AG10803 (cell line): ENCODE measurements at regions not wholly inside any gene's neighbourhood (a gene's known extent, or its start where the extent isn't known, plus 50 kb on each side); places are given as distances from the start of the nearest gene placed in this dataset.

Experiments used
- DNase-seq: peaks from one replicate; pipeline ENCODE4 v3.0.0; 2010; ENCODE audit warnings: low read depth
- H3K4me3 ChIP-seq: 2 replicates; pipeline ENCODE4 v1.5.1; 2011; ENCODE audit warnings: mild to moderate bottlenecking, low read length, control low read depth
- CTCF ChIP-seq: conservative IDR thresholded peaks from 2 replicates; pipeline ENCODE4 v1.5.1; 2011; ENCODE audit warnings: mild to moderate bottlenecking, low read length, control low read depth, inconsistent platforms

DNA sequence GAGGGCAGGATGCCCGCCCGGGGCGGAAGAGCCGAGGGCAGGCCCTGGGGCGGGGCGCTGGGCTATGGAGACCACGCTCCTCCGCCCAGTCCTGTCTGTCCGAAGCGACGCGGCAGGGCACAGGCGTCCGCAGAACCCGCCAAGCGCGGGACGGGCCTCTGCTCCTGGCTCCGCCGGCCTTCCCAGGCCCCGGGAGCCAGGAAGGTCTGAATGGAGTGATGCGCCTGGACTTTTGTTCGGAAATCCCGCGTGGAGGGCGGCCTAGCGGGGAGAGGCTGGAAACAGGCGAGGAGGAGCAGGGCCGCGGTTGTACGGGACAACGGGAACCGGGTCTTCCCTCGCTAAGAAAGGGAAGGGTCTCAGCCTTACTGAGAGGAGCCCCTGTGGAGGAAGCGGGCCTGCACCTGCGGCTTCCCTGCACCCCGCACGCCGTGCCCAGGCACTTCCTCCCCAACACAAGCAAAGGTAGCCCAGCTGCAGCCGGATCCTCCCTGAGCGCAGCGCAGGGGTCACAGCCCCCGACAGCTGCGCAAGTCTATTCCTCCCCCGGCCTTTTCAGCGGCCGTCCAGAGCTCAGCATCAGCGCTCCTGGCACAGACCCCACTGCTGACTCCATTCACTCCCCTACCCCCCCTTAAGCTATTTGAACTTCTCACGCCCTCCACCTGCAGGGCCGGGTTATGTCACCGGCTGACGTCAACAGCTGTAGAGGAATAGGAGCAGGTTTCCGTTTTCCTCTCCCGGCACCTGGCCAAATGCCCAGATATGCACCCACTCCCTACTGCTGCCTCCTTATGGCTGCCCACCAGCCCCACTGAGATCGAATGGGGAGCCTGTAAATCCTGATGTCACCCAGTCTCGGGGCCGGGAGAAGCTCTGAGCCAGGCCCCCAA is 143.2 kb upstream of the RET start:
- no peak overlapping the region for H3K4me3 ChIP-seq

GRCh38 chr10:42934351-42934811 is 142.5 kb upstream of the RET start:
- no peak overlapping the region for H3K4me3 ChIP-seq
- DNase-seq = no peak
- TF ChIP-seq CTCF = no peak

More for the DNA sequence above, 143.2 kb upstream of the RET start:
- DNase-seq = no peak
- TF ChIP-seq CTCF = no peak

- no peak for TF ChIP-seq CTCF
- H3K4me3 ChIP-seq = no peak overlapping the region
- DNase-seq = no peak
Measured at GRCh38 chr10:42934842-42935241, 142.0 kb upstream of the RET start.

DNA sequence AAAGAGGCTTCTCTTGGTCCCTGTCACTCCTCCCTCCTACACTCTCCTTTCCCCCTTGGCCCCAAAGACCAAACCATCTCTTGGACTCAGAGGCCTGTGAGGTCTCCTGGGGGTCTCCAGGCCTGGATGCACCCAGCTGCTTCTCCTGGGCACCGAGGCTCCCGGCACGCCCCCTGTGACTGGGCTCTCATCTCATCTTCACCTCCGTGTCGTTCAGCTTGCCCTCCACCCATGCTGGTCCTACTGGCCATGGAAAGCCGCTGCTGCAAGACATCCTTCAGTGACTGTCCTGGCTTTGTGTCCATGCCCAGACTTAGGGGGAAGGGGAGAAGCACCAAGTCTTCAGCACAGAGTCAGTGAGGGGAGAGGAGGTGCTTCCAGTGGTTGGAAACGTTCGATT is 141.4 kb upstream of the RET start:
- no peak for DNase-seq
- no peak for TF ChIP-seq CTCF
- H3K4me3 ChIP-seq = no peak overlapping the region

DNA sequence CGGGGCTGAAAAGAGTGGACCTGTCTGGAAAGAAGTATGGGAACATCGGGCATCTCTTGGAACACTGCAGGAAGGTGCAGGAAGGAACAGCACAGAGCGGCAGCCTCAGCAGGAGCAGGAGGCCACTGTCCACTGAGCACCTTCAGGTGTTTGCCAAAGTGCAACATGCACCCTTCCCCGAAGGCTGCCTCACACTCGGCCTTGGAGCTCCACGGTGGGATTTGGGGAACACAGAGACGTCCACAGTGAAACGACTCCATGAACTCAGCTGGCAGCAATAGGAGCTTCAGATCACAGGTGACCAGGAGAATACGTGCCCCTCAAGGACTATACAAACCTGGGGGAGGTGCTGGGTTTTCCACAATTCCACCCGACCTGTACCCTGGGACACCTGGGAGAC is 140.3 kb upstream of the RET start:
- TF ChIP-seq CTCF = no peak
- H3K4me3 ChIP-seq = no peak overlapping the region
- DNase-seq = no peak

DNA sequence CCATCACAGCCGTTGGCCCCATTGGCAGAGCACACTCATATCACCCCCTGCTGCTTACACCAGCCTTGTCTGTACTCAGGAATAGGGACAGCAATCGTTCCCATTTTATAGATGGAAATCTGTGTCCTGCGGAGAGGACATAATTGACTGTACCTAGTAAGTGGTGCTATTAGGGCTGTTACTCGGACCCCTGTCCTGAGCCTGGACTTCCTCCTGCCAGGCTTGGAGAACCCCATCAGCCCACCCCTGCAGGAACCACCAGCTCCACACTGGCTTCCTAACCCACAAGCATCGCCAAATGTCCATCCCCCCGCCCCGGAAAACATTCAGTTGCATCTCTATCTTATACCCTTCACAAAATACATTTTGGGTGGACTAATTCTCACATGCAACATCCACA is 139.8 kb upstream of the RET start:
- DNase-seq = no peak
- TF ChIP-seq CTCF = no peak
- no peak overlapping the region for H3K4me3 ChIP-seq

DNA sequence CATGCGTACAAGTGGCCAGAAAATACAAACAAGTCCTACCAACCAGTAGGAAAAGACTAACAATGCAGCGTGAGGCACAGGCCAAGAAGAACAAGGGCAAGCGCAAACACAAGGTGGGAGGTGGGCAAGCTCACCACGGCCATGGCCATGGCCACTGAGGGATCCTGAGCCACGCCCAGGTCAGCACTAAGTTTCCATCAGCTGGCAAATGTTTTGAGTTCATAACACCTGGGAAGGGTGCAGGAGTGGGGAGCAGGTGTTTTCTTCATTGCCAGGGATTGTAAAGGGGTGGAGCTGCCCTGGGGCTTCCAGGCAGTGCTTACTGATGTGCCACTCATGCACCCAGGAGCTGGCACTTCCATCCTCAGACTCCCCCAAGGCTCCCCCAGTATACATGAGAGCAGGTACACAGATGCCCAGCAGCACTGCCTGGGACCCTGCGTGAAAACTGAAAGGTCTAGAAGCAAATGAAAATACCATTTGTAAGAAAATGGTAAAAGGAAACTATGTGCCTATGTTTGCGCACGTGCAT is 139.2 kb upstream of the RET start:
- no peak for DNase-seq
- TF ChIP-seq CTCF = no peak
- H3K4me3 ChIP-seq = no peak overlapping the region
